DOHH2 (cell line): ENCODE measurements at regions not wholly inside any gene's neighbourhood (a gene's known extent, or its start where the extent isn't known, plus 50 kb on each side); places are given as distances from the start of the nearest gene placed in this dataset.

ENCODE experiments used
- EZH2phosphoT487 ChIP-seq: fragments of 200-600 bp; sonication (generic); IDR thresholded peaks from 2 replicates; pipeline ENCODE4 v1.6.1; 2017; ENCODE audit warnings: borderline replicate concordance, mild to moderate bottlenecking, antibody characterized with exemption, low read length, moderate library complexity, mixed read lengths
- TF ChIP-seq, protein P1 (sequence below): fragments of 200-600 bp; sonication (generic); IDR thresholded peaks from one replicate; pipeline ENCODE4 v1.5.1; 2014; ENCODE audit warnings: antibody characterized with exemption, mild to moderate bottlenecking, low read depth, low read length; ENCODE audit not compliant: poor library complexity, severe bottlenecking

DNA sequence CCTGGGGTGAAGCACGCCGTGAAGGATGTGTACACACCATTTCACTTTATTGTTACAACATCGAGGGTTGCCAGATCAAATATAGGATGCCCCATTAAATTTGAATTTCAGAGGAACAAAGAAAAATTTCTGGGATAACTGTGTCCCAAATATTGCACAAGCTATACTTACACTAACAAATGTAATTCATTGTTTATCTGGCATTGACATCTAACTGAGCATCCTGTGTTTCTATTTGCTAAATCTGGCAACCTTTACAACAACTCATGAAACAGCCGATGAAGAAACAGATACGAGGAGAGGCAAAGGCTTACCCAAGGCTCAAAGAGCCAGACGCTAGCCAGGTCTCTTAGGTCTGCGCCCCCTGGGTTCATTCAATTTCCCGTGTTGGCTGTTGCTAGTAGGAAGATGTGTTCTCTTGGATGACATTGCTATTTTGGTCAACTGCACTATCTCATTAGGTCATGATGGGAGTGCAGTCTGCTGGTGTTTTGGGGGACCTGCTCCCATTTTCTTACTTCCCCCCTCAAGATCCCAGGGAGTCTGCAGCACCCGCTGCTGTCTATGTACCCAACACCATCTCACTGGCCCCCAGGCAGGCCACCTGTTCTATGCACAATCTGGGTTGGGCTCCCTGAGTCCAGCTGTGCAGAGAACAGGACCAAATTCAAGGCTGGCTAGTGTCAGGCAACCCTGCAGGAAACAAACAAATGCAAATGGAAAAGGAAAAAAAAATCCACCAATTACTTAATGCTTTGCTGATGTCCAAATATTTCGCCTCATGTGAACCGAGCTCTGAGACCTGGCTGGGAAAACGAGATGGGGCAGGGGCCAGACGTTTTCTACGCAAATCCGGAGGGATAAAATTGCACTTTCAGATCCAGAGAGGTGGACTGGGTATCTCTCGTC is 560.9 kb downstream of the MIAT start:
- TF ChIP-seq, protein P1, sequence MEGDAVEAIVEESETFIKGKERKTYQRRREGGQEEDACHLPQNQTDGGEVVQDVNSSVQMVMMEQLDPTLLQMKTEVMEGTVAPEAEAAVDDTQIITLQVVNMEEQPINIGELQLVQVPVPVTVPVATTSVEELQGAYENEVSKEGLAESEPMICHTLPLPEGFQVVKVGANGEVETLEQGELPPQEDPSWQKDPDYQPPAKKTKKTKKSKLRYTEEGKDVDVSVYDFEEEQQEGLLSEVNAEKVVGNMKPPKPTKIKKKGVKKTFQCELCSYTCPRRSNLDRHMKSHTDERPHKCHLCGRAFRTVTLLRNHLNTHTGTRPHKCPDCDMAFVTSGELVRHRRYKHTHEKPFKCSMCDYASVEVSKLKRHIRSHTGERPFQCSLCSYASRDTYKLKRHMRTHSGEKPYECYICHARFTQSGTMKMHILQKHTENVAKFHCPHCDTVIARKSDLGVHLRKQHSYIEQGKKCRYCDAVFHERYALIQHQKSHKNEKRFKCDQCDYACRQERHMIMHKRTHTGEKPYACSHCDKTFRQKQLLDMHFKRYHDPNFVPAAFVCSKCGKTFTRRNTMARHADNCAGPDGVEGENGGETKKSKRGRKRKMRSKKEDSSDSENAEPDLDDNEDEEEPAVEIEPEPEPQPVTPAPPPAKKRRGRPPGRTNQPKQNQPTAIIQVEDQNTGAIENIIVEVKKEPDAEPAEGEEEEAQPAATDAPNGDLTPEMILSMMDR = no peak
- TF ChIP-seq EZH2phosphoT487 = no peak
